ENCODE measurements at regions not wholly inside any gene's neighbourhood (a gene's known extent, or its start where the extent isn't known, plus 50 kb on each side); places are given as distances from the start of the nearest gene placed in this dataset.

- TF ChIP-seq BACH2 (CRISPR knock-in tag; IDR thresholded peaks at IDR 0.05; ENCODE audit: borderline replicate concordance) (no peak), TCF4 (CRISPR knock-in tag; IDR thresholded peaks at IDR 0.05; ENCODE audit: borderline replicate concordance) (no peak), CSDC2 (CRISPR knock-in tag; IDR thresholded peaks at IDR 0.05) (no peak), ESRRG (CRISPR knock-in tag; IDR thresholded peaks at IDR 0.05) (no peak), ZNF565 (CRISPR knock-in tag; conservative IDR thresholded peaks at IDR 0.05; ENCODE audit: low read depth) (no peak), ARNTL (CRISPR knock-in tag; IDR thresholded peaks at IDR 0.05; ENCODE audit: borderline replicate concordance, low read depth) (no peak), ZFP3 (CRISPR knock-in tag; IDR thresholded peaks at IDR 0.05) (no peak), OSR1 (CRISPR knock-in tag; IDR thresholded peaks at IDR 0.05) (no peak), TSHZ2 (CRISPR knock-in tag; IDR thresholded peaks at IDR 0.05) (no peak), CREB5 (CRISPR knock-in tag; IDR thresholded peaks at IDR 0.05; ENCODE audit: low read depth) (no peak), SNAI2 (CRISPR knock-in tag; IDR thresholded peaks at IDR 0.05) (no peak)
- ATAC-seq: no peak
Measured at GRCh38 chr5:42270771-42271170, 152.5 kb upstream of the GHR start.

GRCh38 chr5:42274913-42275312 lies 148.3 kb upstream of the GHR start:
- ATAC-seq: no peak
- TF ChIP-seq RARB (CRISPR knock-in tag; IDR thresholded peaks at IDR 0.05) (no peak), SNAI2 (CRISPR knock-in tag; IDR thresholded peaks at IDR 0.05) (no peak), CSDC2 (CRISPR knock-in tag; IDR thresholded peaks at IDR 0.05) (no peak), ZNF565 (CRISPR knock-in tag; conservative IDR thresholded peaks at IDR 0.05; ENCODE audit: low read depth) (no peak)

GRCh38 chr5:42277293-42277692 lies 145.9 kb upstream of the GHR start:
- no peak for TF ChIP-seq PPARA (CRISPR knock-in tag; IDR thresholded peaks at IDR 0.05; ENCODE audit: borderline replicate concordance)
- no peak for TF ChIP-seq CREB5 (CRISPR knock-in tag; IDR thresholded peaks at IDR 0.05; ENCODE audit: low read depth)
- no peak for TF ChIP-seq ZC3H10 (CRISPR knock-in tag; IDR thresholded peaks at IDR 0.05)
- TF ChIP-seq ZNF70 (CRISPR knock-in tag; IDR thresholded peaks at IDR 0.05): no peak
- TF ChIP-seq TCF4 (CRISPR knock-in tag; IDR thresholded peaks at IDR 0.05; ENCODE audit: borderline replicate concordance): no peak
- no peak for TF ChIP-seq GLIS3 (CRISPR knock-in tag; IDR thresholded peaks at IDR 0.05)
- TF ChIP-seq CSDC2 (CRISPR knock-in tag; IDR thresholded peaks at IDR 0.05): no peak
- no peak for TF ChIP-seq ISL1 (CRISPR knock-in tag; IDR thresholded peaks at IDR 0.05)
- TF ChIP-seq POU6F1 (CRISPR knock-in tag; IDR thresholded peaks at IDR 0.05; ENCODE audit: borderline replicate concordance, low read depth): no peak
- ATAC-seq: no peak

GRCh38 chr5:42284584-42284983 lies 138.7 kb upstream of the GHR start:
- ATAC-seq: no peak
- TF ChIP-seq ZNF565 (CRISPR knock-in tag; conservative IDR thresholded peaks at IDR 0.05; ENCODE audit: low read depth) (no peak), GLIS3 (CRISPR knock-in tag; IDR thresholded peaks at IDR 0.05) (no peak), CREB5 (CRISPR knock-in tag; IDR thresholded peaks at IDR 0.05; ENCODE audit: low read depth) (no peak)

GRCh38 chr5:42285230-42285629 lies 138.0 kb upstream of the GHR start:
- TF ChIP-seq ZFP30 (CRISPR knock-in tag; IDR thresholded peaks at IDR 0.05) (no peak), ZFP3 (CRISPR knock-in tag; IDR thresholded peaks at IDR 0.05) (no peak)
- ATAC-seq: no peak
